GM10266 (cell line): ENCODE measurements at regions not wholly inside any gene's neighbourhood (a gene's known extent, or its start where the extent isn't known, plus 50 kb on each side); places are given as distances from the start of the nearest gene placed in this dataset.

ENCODE experiments used
- DNase-seq: peaks from one replicate; pipeline ENCODE4 v3.0.0; 2012; ENCODE audit errors: extremely low spot score
- CTCF ChIP-seq: IDR thresholded peaks from 2 replicates; pipeline ENCODE4 v1.5.1; 2012; ENCODE audit warnings: mild to moderate bottlenecking, low read depth; ENCODE audit not compliant: control insufficient read depth, insufficient read depth; ENCODE audit errors: missing control alignments

- no peak for TF ChIP-seq CTCF
- DNase-seq = no peak
These were observed 70.6 kb upstream of the GLIS3 start for GRCh38 chr9:4370501-4370900.

- DNase-seq = peak; percentile 40
- peak; percentile 71 for TF ChIP-seq CTCF
These were observed 66.9 kb upstream of the GLIS3 start for GRCh38 chr9:4366591-4367330.

GRCh38 chr9:4365055-4365454 lies 65.2 kb upstream of the GLIS3 start:
- no peak for TF ChIP-seq CTCF

GRCh38 chr9:4362281-4362680 lies 62.4 kb upstream of the GLIS3 start:
- no peak for DNase-seq
- no peak for TF ChIP-seq CTCF

More at GRCh38 chr9:4365055-4365454, 65.2 kb upstream of the GLIS3 start:
- no peak for DNase-seq

- no peak for TF ChIP-seq CTCF
- no peak for DNase-seq
These were observed 59.1 kb upstream of the GLIS3 start for GRCh38 chr9:4359016-4359415.

GRCh38 chr9:4357929-4358328 lies 58.1 kb upstream of the GLIS3 start:
- no peak for TF ChIP-seq CTCF
- DNase-seq = no peak

GRCh38 chr9:4356306-4356705 lies 56.4 kb upstream of the GLIS3 start:
- no peak for DNase-seq
- no peak for TF ChIP-seq CTCF
